HG03469 (cell line): ENCODE measurements at regions not wholly inside any gene's neighbourhood (a gene's known extent, or its start where the extent isn't known, plus 50 kb on each side); places are given as distances from the start of the nearest gene placed in this dataset.
"Not testable (repeated sequence)": the region's sequence is repeated elsewhere in the genome, so short reads cannot be mapped to it uniquely, and the experiment has no call there.

Experiments used
- ATAC-seq: cut with Tn5 transposase; IDR thresholded peaks from one replicate; pipeline ENCODE4 v1.9.1; 2021; ENCODE audit warnings: mild to moderate bottlenecking, moderate library complexity, moderate number of reproducible peaks; ENCODE audit not compliant: unreplicated experiment

GRCh38 chr14:34381304-34381703 lies 80.7 kb downstream of the SPTSSA start:
- not testable (repeated sequence) for ATAC-seq

GRCh38 chr14:34380471-34380845 lies 81.6 kb downstream of the SPTSSA start:
- no peak for ATAC-seq

GRCh38 chr14:34379816-34380470 lies 82.1 kb downstream of the SPTSSA start:
- no peak for ATAC-seq

GRCh38 chr14:34376649-34377267 lies 85.3 kb downstream of the SPTSSA start:
- no peak for ATAC-seq

- no peak for ATAC-seq
Observed at GRCh38 chr14:34374998-34375740, 86.9 kb downstream of the SPTSSA start.

- no peak for ATAC-seq
Observed at GRCh38 chr14:34373191-34373590, 88.8 kb downstream of the SPTSSA start.

GRCh38 chr14:34372786-34373185 lies 89.3 kb downstream of the SPTSSA start:
- ATAC-seq: no peak

- ATAC-seq: no peak
Observed at GRCh38 chr14:34369648-34370030, 92.4 kb downstream of the SPTSSA start.

GRCh38 chr14:34368971-34369647 lies 92.9 kb downstream of the SPTSSA start:
- no peak for ATAC-seq

GRCh38 chr14:34368115-34368970 lies 93.7 kb downstream of the SPTSSA start:
- ATAC-seq: no peak

- no peak for ATAC-seq
Observed at GRCh38 chr14:34365309-34365915, 96.6 kb downstream of the SPTSSA start.

- no peak for ATAC-seq
Observed at GRCh38 chr14:34364201-34364600, 97.8 kb downstream of the SPTSSA start.

GRCh38 chr14:34363733-34364134 lies 98.3 kb downstream of the SPTSSA start:
- no peak for ATAC-seq

- ATAC-seq: no peak
Observed at GRCh38 chr14:34362641-34363251, 99.3 kb downstream of the SPTSSA start.

- no peak for ATAC-seq
Observed at GRCh38 chr14:34361504-34362011, 100.5 kb downstream of the SPTSSA start.

- no peak for ATAC-seq
Observed at GRCh38 chr14:34359420-34360117, 102.5 kb downstream of the SPTSSA start.

GRCh38 chr14:34356264-34356654 lies 105.8 kb downstream of the SPTSSA start:
- ATAC-seq: no peak

GRCh38 chr14:34355584-34356263 lies 106.3 kb downstream of the SPTSSA start:
- ATAC-seq: no peak
